Activated naive CD4-positive, alpha-beta T cell treated with Interleukin-2 at 50 U/mL for 16 hours (primary cell): ENCODE measurements at regions not wholly inside any gene's neighbourhood (a gene's known extent, or its start where the extent isn't known, plus 50 kb on each side); places are given as distances from the start of the nearest gene placed in this dataset.
"Not testable (repeated sequence)": the region's sequence is repeated elsewhere in the genome, so short reads cannot be mapped to it uniquely, and the experiment has no call there.

Source experiments
- DNase-seq: peaks from one replicate; pipeline ENCODE4 v3.0.0-alpha.2; 2020

DNA sequence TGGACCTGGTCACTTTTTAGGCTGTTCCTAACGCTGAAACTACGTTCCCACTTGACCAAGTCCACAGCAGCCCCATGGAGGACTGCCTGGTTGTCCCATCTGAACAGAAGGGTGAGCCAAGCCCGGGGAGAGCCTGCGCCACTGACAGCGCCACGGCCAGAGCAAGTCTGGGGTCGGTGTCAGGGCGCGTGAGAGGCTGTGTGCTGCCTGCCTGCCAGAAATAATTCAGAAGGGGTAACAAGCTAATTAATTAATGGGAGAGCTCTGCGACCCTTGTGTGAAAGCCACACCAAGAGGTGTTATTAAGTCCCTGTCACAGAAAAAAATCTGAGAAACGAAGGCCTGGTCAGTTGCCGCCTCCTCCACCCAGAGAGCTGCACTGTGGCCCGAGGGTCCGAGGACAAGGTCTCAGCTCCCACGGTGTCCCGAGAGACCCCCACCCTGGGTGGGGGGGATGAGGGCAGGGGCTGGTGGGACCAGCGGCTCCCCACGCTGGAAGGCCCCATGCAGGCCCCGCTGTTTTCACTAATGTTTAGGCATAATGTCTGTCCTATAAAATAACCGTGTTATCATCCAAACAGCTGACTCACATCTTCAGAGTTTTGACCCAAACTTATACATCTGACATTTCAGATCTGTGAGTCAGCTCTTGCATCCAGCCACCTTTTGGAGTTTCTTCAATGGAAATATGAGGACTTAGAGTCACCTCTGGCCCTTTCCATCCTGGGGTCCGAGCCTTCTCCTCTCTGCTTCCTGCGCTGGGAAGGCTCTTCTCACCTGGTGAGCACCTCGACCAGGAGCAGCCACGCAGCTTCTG is 58.5 kb downstream of the DLL1 start:
- DNase-seq = no peak

DNA sequence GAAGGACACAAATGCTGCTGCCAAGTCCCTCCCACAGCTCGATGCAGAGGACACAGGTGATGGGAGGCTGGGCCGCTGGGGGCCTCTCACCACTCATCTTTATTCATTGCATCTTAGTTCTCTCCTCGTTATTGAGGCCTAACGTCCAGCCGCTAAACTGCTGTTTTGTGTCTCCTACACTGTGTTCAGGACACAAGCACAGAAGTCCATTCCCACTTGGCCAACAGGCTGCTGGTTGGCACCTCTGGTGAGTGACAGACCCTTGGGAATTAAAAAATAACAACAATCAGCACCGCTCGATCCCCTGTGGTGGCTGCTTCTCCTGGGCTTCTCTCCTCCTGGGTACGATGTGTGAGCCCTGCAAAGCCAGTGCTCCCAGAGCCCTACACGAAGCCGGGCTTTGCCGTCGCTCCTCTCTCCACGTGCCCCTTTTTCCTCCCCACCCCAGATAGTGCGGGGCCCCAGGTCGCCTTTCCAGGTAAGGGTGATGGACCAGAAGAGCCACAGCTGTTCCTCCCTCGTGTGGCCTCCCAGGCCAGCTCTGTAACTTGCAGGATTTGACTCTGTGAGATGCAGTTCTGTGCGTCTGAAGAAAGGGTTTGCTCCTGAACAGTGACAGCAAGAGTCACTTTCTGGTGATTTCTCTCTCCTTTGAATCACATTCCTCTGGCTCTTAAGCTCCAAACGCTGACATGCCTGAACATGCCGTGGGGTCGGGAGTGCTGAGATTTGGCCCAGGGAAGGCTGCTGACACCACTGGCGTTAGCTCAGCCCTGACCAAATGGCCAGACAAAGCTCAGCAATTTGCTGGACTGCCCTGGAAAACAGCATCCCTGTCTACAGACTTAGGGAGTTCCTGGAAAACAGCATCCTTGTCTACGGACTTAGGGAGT is 59.3 kb downstream of the DLL1 start:
- no peak for DNase-seq

DNA sequence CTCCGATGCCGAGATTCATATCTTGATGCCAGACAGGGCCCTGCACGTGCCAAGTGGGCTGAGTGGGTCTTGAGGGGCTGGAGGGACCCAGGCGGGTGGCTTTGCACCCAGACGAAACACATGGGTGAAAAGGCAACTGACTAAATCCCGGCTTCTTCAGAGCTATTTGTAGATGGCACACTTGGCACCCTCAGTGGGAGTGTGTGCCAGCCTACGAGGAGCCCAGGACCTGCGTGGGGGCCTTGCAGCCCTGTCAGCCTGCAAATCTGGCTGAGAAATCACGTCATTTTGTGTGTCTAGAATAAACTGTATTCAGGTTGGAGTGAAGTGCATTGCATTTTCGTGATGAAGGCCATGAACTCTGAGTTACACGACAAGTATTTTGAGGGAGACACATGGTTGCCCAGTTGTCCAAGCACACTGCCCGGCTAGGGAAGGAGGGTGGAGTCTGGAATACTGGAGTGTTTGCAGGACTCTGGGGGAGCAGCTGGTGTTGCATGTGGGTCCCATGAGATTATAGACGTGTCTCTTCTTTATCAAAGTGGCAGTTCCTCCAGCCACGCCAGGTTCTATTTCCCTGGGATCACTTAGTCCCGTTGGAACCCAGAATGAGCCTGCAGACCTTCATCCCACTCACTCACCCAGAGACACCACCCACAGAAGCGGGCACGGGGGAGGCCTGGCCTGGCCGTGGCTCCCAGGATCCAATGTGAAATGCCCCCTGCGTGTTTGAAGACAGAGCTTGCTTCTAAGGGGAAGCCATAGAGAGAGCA is 60.2 kb downstream of the DLL1 start:
- no peak for DNase-seq

DNA sequence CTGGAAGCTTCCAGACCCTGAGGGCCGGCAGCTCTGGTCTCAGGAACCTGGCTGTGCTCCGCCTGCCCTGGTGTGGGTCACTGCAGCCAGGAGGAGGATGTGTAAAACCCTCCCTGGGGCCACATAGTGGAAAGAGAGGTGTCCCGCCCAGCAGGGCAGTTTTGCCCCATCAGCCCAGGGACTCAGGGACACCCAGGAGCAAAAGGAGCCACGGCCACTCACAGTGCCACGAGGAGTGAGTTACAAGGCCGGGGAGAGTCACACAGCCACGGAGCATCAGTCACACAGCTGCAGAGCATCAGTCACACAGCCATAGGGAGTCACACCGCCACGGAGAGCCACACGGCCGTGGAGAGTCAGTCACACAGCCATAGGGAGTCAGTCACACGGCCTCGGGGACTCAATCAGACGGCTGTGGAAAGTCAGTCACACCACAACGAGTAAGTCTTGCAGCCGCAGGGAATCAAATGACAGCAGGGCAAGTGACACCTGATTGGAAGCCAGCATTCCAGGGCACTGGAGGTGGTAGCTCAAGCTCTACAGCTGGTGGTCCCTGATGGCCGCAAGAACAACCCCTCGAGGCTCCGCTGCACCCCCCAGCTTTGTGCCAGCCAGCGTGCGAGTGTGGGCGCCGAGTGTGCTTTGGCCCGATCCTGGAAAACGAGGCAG is 60.9 kb downstream of the DLL1 start:
- no peak for DNase-seq

DNA sequence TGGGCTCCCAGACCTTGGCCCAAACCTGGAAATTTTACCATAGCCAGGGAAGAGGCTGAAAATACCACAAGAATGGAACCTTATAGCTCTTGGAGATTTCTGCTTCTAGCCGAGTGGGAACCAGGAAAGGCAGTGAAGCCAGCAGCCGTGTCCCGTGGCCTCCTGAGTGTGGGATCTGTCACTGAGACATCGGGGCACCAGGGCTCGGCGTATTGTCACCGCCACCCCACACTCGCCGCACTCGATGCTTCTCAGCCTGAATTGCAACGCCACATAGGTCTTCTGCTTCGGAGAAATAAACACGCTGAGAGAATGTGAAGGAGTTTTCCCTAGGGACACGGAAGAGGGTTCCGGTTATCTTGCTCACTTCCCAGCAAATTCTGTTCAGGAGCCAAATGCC is 61.5 kb downstream of the DLL1 start:
- no peak for DNase-seq

DNA sequence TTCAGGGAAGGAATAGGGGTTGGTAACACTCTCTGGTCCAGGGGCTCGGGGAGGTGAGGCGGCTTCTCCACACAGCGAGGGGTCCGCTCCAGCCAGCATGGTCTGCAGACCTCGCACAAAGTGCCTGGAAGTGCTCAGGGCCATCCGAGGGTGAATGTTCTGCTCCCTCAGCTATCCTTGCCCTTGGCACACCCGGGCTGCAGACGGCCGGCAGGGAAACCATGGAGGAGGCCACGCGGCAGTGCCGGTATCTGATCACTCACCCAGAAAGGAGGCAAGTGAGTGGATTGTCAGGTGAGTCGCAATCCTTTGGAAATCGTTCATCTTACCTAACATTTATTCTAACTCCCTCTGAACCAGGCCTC is 62.0 kb downstream of the DLL1 start:
- no peak for DNase-seq

DNA sequence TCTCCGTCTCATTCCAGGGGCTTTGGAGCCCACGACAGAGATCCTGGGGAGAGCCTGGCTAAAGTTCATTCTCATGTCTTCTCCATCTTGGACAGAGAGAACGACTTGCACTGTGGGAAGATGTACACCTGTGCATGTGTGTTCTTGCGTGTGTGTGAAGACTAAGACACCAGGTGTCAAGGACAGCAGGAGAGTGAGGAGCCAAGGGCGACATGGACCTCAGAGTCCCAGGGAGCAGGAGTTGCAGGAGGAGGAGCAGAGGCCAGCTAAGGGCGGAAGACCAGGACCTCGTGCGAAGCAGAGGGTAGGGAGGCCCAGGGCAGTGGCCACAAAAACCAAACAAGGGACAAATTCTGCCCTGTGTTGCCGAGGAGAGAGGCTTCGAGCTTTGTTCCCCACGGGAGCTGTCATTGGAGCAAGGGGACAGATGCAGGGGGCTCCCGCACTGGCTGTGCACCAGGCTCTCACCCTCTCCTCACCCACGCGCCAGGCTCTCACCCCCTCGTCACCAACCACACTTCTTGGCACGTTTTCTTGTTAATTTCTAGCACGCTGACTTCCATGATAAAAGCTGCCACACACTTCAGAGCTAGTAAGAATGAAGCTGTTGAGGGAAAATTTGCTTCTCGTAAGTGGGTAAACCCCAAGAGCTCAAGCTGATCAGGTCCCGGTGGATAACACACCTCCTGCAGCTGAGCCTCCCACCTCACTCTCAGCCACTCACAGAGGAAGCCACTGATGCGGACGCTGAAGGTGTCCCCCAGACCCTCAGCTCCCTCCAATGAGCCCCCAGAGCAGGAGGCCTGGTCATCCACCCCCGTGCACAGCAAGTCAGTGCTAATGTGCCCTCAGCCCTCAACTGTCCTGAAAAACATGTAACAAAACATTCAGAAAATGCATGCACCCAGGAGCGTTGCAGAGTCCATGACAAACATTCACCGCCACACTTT is 62.6 kb downstream of the DLL1 start:
- no peak for DNase-seq

DNA sequence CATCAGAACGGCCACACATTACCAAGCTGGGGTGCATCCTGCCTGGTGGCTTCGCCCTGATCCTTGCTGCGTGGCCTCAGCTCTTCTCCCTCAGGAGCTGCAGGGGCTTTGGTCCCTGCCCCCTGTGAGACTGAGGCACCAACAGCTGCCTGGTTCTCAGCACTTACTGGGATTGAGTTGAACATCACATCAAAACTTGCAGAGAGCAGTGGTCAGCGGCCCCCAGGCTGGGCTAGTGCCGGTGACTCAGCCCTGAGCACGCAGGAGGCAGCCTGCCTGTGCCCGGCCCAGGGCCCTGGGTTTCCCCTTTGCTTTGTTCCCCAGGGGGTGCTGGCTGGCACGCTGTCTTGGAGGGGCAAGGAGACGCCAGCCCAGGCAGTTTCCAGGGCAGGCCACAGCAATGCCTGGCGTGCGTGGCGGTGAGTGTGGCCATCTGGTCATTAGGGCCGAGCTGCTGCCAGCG is 63.3 kb downstream of the DLL1 start:
- no peak for DNase-seq

DNA sequence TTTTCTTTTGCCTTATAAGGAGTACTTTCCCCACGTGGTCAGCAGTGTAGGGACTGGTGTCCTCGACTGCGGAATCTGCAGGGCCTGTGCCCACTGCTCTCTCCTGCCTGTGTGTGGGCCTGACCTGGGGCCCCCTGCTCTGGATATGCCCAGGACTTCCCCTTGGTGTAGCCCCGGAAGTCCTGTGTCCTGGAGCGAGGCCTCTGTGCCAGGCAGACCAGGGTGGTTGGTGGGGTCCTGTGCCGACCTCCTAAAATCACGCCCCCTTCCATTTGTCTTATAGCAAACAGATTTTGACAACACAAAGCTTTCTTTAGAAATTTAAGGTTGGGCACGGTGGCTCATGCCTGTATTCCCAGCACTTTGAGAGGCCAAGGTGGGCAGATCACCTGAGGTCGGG is 64.2 kb downstream of the DLL1 start:
- DNase-seq = no peak

DNA sequence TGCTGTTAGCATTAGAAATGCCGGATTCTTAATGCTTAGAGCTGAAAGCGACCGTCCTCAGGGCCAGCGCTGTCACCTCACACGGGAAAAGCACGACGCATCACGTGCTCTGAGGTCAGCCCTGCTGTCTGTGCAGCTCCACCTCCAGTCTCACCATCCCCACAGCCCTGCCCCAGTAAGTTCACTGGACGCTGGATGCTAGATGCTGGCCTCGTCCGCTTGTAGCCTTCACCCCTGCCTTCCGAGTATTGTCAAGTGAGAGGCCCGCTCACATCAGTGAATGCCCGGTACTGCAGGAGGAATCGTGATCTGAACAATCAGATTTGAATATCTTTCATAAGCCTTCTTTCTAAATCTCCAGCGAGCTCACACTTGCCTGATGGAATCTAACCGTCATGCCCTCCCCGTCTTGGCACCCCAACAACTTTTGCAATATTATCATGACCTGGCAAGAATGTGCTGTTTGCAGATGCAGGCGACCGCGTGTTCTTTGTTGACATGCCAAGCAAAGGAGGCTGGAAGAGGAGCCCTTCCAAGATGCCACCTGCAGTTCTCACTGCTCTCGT is 64.9 kb downstream of the DLL1 start:
- no peak for DNase-seq

DNA sequence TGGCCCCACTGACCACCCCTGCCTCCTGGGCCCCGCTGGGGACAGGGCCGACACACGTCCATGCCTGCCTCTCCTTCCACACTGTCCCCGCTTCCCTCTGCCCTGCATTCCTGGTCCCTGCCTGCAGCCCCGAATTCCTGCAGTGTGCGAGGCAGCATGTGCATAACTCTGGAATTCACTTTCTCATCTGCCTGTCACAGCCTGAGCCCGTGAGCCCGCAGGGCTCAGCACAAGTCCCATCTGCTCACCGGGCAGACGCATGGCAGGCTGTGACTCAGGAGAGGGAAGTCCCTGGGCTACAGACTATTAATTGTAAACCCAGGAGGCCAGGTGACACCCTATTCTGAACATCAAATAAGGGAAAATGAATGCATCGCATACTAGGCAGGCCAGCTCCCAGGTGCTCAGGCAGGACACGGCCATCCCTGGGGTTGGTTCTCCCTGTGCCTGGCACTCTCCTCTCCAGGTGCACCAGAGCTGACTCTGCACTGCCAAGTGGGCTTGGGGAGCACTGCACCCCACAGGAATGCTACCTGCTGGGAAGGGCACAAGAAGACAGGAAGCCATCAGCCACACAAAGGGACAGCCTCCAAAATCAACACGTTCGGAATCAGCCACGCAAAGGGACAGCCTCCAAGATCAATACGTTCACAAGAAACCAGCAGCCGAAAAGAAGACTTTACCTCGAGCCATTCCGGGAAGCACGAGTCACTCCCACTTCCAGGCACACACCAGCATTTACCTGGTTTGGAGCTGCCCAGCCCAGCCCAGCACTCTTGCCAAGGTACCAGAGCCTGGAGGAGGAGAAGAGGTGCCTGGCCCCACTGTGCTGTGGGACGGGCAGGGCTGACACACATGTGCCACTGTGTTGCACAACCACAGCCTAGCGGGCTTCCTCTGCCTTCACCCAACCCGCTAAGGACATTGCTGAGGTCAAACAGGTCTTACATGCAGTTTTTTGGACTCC is 65.9 kb downstream of the DLL1 start:
- DNase-seq = no peak

DNA sequence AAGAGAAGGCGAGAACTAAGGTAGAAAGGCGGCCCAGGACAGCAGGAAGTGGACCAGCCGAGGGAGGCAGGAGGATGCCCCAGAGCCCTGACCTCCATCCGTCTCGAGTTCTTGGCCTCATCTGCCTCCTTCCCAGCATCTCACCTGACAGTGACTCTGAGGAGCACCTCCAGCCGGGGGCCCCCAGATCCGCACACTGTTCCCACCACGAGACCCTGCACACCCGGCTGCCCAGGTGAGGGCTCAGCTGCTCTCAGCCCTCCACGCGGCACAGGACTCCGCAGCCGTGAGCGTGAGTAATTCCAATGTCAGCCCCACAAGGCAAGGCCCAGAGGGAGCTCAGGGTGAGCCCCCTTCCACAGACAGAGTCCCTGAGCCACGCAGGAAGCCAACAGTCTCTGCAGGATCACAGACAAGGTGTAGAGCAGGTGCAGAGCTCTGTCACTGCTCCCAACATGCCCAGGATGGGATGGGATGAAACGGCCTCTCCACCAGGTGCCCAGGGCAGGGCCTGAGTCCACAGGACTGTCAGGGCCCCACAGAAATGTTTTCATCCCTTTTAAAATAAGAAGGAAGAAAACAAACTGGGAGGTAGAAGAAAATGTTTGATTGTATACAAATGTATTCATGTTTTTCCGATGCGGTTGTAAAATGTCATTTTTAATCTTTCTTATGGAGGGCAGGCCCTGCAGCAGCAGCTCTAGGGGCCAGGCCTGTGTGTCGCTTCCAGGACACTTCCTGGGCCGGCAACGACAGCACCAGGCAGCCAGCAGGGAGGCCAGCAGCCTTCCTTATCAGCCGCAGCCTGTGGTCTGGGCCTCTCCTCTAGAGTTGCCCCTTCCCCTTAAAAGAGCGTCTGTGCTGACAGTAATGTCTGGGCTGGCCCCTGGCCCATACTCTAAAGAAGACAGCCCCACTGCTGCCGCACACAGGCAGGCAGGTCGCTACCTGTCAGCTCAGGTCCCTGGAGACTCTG is 66.9 kb downstream of the DLL1 start:
- no peak for DNase-seq

DNA sequence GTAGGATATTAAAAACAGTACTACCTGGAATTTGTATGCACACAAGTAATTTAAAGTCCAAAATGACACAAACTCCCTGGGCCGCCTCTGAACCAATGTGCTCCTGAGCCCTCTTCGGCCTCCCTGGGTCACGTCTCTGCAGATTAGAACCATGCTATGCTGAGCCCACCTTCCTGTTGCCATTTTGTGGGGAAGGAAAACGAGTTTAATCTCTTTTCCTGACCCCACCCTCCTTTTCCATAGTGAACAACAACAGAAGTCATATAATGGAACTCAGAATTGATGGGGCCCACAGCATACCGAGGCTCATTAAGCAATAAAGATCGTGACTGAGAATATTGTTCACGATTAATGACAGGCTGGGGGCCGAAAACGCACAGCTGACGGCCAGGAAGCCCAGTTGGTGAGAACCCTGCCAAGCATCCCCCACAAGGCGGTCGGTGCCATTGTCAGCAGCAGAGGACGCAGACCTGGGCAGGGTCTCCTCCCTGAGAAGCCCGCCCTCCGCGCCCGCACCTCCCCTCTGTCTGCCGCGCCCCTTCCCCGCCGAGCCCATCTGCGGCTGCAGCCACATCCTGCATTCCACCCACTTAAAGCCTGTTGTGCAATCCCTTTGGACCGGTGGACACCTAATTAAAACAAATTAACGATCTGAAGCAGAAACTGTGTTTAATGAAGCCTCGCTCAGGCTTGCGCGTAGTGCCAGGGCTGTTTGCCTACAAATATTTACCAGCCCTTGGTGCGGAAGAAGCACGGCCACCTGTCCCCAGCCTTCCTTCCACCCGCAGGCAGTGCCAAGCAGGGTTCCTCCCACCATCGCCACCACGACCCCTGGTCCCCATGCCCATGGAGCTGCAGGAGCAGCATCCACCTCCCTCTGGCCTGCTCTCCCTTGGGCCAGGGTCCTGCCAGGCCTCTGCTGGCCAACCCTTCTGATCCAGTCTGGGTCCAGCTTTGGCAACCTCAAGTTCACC is 68.1 kb downstream of the DLL1 start:
- DNase-seq = no peak

DNA sequence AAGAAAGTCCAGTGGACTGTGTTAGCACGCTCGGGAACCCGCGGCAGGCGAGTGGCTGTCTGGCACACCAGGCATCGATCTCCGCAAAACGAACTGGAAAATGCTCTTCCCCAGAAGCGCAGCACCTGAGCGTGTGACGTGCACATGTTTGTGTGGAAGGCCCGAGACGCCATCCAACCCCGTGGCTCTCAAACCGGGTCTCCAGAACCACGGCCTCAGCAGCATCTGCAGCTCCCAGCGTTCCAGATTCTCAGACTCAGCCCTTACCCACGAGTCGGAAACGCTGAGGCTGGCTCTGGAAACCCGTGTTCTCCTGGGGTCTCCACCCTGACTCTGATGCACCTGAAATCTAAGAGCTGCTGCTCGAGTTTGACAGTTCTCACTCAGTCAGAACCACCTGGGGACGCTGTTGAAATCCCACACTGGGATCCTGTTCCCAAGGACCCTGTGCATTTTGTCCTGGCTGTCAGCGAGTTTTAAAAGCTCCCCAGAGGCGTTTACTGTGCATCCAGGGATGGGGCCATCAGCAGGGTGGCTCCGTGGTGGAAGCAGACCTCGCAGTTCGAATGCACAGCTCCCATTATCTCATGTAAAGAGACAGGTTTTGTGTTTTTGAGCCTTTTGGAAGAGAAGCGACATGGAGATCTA is 69.0 kb downstream of the DLL1 start:
- DNase-seq = no peak

DNA sequence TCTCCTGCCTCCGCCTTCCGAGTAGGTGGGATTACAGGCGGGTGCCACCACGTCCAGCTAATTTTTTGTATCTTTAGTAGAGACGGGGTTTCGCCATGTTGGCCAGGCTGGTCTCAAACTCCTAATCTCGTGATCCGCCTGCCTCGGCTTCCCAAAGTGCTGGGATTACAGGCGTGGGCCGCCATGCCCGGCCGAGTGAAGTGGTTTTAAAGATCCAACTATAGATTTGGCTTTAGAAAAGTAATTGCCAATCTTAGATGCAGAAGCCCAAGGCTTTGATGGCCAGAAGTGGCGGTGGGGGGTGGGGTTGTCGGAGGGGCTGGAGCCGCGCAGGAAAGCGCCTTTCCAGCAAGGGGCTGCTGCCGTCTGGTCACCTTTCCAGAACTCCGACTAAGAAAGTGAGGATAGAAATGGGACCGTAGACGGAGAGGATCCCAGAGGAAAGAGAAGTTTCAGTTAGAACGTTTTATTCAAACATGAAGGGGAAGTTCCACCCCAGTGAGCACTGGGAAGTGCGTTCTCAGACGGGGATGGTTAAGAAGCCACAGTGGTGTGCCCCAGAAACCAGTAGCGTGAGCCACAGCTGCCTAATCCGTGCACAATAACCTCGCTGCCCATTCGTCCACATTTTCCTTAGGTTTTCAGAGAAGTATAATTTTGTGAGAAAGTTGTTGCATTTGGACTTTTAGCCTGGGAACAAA is 69.7 kb downstream of the DLL1 start:
- no peak for DNase-seq

DNA sequence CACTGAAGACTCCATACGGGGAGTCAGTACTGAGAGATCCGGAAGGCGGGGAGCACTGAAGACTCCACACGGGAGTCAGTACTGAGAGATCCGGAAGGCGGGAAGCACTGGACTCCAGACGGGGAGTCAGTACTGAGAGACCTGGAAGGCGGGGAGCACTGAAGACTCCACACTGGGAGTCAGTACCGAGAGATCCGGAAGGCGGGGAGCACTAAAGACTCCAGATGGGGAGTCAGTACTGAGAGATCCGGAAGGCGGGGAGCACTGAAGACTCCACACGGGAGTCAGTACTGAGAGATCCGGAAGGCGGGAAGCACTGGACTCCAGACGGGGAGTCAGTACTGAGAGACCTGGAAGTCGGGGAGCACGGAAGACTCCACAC is 77.2 kb downstream of the DLL1 start:
- not testable (repeated sequence) for DNase-seq
